HL-60 (cell line): ENCODE measurements at regions not wholly inside any gene's neighbourhood (a gene's known extent, or its start where the extent isn't known, plus 50 kb on each side); places are given as distances from the start of the nearest gene placed in this dataset.

ENCODE experiments used
- DNase-seq, 2 experiments: peaks; one replicate each; pipeline ENCODE4 v3.0.0-alpha.2; 2010 to 2020; ENCODE audit warnings: low read depth in 1 of 2, low spot score in 1 of 2
- H3K27ac ChIP-seq: fragments of 250-450 bp; sonication (Bioruptor Pico); replicated peaks from 2 replicates; pipeline ENCODE4 v1.5.1; 2020; ENCODE audit warnings: mild to moderate bottlenecking, moderate library complexity
- H3K27me3 ChIP-seq: fragments of 250-450 bp; sonication (Bioruptor Pico); 2 replicates; pipeline ENCODE4 v1.5.1; 2021; ENCODE audit warnings: mild to moderate bottlenecking, moderate library complexity; ENCODE audit not compliant: insufficient read depth, poor library complexity, severe bottlenecking
- H3K4me3 ChIP-seq: replicated peaks from 2 replicates; pipeline ENCODE4 v1.5.1; 2011; ENCODE audit warnings: mild to moderate bottlenecking, control low read depth, low read length; ENCODE audit not compliant: insufficient read depth
- GABPA ChIP-seq: IDR thresholded peaks from 2 replicates; pipeline ENCODE4 v1.6.1; 2012; ENCODE audit warnings: low read depth
- POLR2AphosphoS5 ChIP-seq: IDR thresholded peaks from 2 replicates; pipeline ENCODE4 v1.6.1; 2012; ENCODE audit warnings: low read depth
- REST ChIP-seq: IDR thresholded peaks from 2 replicates; pipeline ENCODE4 v1.6.1; 2012; ENCODE audit warnings: low read depth; ENCODE audit not compliant: insufficient replicate concordance
- SPI1 ChIP-seq: IDR thresholded peaks from 2 replicates; pipeline ENCODE4 v1.6.1; 2012; ENCODE audit warnings: low read depth, mild to moderate bottlenecking, borderline replicate concordance
- TF ChIP-seq, protein P1 (sequence below): IDR thresholded peaks from one replicate; pipeline ENCODE4 v1.5.1; 2011; ENCODE audit warnings: low read length, control low read depth, inconsistent platforms; ENCODE audit not compliant: insufficient read depth

GRCh38 chr12:66915306-66915904 lies 236.5 kb upstream of the GRIP1 start:
- Histone ChIP-seq H3K4me3 (no peak overlapping the region), H3K27ac (no peak overlapping the region), H3K27me3 (peaks cover 3% of the 10 kb centered on the region)
- DNase-seq, result no peak
- TF ChIP-seq REST (no peak), POLR2AphosphoS5 (no peak)

DNA sequence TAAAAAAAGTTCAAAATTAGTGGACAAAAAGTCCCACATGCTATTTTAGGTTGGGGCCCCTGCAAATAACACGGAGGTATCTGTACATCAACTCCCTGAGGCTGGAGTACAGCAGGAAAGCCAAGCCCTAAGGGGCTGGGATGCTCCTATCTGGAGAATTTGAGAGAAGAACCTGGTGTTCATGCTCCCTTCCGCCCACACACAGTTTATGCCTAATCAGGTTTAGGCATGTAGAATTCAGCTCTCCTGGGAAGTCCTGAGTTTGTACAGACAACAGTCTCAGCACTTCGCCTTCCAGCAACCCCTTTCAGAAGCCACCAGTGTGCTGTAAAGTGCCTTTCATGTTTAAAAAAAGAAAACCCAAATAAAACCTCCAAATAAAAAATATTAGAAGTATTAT lies 237.3 kb upstream of the GRIP1 start:
- Histone ChIP-seq H3K4me3 (no peak overlapping the region), H3K27ac (no peak overlapping the region), H3K27me3 (no peaks in the 10 kb centered on the region)
- TF ChIP-seq POLR2AphosphoS5, result no peak
- no peak for TF ChIP-seq REST
- TF ChIP-seq GABPA, result no peak
- TF ChIP-seq, protein P1, sequence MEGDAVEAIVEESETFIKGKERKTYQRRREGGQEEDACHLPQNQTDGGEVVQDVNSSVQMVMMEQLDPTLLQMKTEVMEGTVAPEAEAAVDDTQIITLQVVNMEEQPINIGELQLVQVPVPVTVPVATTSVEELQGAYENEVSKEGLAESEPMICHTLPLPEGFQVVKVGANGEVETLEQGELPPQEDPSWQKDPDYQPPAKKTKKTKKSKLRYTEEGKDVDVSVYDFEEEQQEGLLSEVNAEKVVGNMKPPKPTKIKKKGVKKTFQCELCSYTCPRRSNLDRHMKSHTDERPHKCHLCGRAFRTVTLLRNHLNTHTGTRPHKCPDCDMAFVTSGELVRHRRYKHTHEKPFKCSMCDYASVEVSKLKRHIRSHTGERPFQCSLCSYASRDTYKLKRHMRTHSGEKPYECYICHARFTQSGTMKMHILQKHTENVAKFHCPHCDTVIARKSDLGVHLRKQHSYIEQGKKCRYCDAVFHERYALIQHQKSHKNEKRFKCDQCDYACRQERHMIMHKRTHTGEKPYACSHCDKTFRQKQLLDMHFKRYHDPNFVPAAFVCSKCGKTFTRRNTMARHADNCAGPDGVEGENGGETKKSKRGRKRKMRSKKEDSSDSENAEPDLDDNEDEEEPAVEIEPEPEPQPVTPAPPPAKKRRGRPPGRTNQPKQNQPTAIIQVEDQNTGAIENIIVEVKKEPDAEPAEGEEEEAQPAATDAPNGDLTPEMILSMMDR, result no peak
- TF ChIP-seq SPI1, result no peak
- no peak for DNase-seq

GRCh38 chr12:66919466-66919865 lies 240.6 kb upstream of the GRIP1 start:
- H3K27me3 ChIP-seq, result no peaks in the 10 kb centered on the region
- no peak for DNase-seq
- H3K4me3 ChIP-seq, result no peak overlapping the region
- TF ChIP-seq REST (no peak), GABPA (no peak), POLR2AphosphoS5 (no peak), SPI1 (no peak)
- TF ChIP-seq, protein P1, result no peak
- H3K27ac ChIP-seq, result no peak overlapping the region
